GM21619 (cell line): ENCODE measurements at regions not wholly inside any gene's neighbourhood (a gene's known extent, or its start where the extent isn't known, plus 50 kb on each side); places are given as distances from the start of the nearest gene placed in this dataset.

Source experiments
- ATAC-seq: cut with Tn5 transposase; IDR thresholded peaks from one replicate; pipeline ENCODE4 v1.9.1; 2021; ENCODE audit not compliant: unreplicated experiment

GRCh38 chr2:129777762-129778583 lies 201.5 kb upstream of the RAB6C start:
- ATAC-seq, result no peak

- ATAC-seq, result no peak
These were observed 200.9 kb upstream of the RAB6C start for GRCh38 chr2:129778584-129778877.

- ATAC-seq, result no peak
These were observed 199.7 kb upstream of the RAB6C start for GRCh38 chr2:129779783-129780182.

- no peak for ATAC-seq
These were observed 198.9 kb upstream of the RAB6C start for GRCh38 chr2:129780316-129781270.

GRCh38 chr2:129781749-129782632 lies 197.5 kb upstream of the RAB6C start:
- no peak for ATAC-seq

- no peak for ATAC-seq
These were observed 196.9 kb upstream of the RAB6C start for GRCh38 chr2:129782633-129782990.

- ATAC-seq, result no peak
These were observed 195.0 kb upstream of the RAB6C start for GRCh38 chr2:129784486-129784885.

GRCh38 chr2:129791712-129792111 lies 187.8 kb upstream of the RAB6C start:
- ATAC-seq, result no peak

GRCh38 chr2:129793431-129793902 lies 186.0 kb upstream of the RAB6C start:
- no peak for ATAC-seq

- ATAC-seq, result no peak
These were observed 185.3 kb upstream of the RAB6C start for GRCh38 chr2:129794116-129794515.

- ATAC-seq, result no peak
These were observed 184.9 kb upstream of the RAB6C start for GRCh38 chr2:129794540-129794939.

- no peak for ATAC-seq
These were observed 183.2 kb upstream of the RAB6C start for GRCh38 chr2:129796225-129796624.

- ATAC-seq, result no peak
These were observed 182.5 kb upstream of the RAB6C start for GRCh38 chr2:129796801-129797488.

- no peak for ATAC-seq
These were observed 181.8 kb upstream of the RAB6C start for GRCh38 chr2:129797489-129798300.

GRCh38 chr2:129798301-129798581 lies 181.2 kb upstream of the RAB6C start:
- ATAC-seq, result no peak

- no peak for ATAC-seq
These were observed 180.8 kb upstream of the RAB6C start for GRCh38 chr2:129798626-129799025.

GRCh38 chr2:129799036-129799958 lies 180.2 kb upstream of the RAB6C start:
- ATAC-seq, result no peak

- no peak for ATAC-seq
These were observed 179.2 kb upstream of the RAB6C start for GRCh38 chr2:129800285-129800684.

- ATAC-seq, result no peak
These were observed 178.8 kb upstream of the RAB6C start for GRCh38 chr2:129800686-129801085.
